HG03045 (cell line): ENCODE measurements at regions not wholly inside any gene's neighbourhood (a gene's known extent, or its start where the extent isn't known, plus 50 kb on each side); places are given as distances from the start of the nearest gene placed in this dataset.

ENCODE experiments used
- ATAC-seq: cut with Tn5 transposase; IDR thresholded peaks from one replicate; pipeline ENCODE4 v1.9.1; 2021; ENCODE audit warnings: mild to moderate bottlenecking, moderate library complexity; ENCODE audit not compliant: unreplicated experiment

DNA sequence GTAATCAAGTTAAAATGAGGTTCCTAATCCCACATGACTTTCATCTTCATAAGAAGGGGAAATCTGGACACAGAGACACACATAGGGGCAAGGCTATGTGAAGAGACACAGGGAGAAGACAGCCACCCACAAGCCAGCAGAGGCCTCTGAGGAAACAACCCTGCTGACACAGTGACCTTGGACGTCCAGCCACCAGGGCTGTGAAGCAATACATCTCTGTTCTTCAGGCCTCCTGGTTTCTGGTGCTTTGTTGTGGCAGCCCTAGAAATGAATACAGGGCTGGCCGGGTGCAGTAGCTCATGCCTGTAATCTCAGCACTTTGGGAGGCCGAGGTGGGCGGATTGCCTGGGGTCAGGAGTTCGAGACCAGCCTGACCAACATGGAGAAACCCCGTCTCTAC, 183.9 kb downstream of the CXCL12 start:
- no peak for ATAC-seq

DNA sequence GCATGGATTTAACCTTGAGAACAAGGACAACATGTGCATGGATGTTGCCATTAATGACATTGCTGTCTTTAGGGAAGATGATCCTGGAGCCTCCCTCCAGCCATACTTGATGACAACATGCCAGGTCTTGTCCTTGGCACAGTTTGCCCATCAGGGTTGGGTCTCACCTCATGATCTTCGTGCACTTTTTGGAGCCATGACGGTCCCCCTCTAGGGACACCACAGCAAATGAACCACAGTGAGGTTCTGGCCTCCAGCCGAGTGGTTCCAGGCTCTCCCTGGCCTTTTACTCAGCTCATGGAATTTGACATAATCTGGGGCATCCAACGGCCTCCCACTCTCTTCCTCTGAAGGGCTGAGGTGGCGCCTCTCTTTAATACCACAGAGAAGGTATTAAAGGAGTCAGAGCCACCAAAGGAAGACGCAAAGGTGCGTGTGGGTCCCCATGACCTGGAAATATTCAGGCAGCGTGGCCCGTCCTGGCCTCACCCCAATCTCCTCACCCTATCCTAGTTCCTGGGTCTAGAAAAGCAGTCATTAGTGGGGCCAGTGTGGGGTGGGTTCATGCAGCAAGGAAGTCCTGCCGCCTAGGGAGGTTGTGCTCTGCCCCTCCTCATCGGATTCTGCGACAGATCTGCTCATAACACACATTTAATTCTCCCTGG, 184.8 kb downstream of the CXCL12 start:
- no peak for ATAC-seq

DNA sequence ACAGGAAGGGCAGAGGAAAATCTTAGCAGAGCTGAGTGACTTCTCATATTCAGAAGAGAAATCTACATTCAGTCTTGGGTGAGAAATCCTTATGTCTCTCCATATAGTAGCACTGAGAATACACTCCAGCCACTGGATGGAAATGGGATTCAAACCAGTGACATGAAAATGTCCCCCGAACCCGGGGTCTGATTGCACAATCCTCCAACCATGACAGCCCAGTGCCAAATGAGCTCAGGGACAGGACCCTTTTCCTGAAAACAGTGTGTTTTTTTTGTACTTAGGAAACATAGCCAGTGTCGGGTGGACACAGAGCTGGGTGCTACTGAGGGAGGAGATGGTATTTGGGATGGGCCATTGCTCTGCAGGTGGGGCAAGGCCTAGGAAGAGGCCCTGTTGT, 185.6 kb downstream of the CXCL12 start:
- no peak for ATAC-seq

DNA sequence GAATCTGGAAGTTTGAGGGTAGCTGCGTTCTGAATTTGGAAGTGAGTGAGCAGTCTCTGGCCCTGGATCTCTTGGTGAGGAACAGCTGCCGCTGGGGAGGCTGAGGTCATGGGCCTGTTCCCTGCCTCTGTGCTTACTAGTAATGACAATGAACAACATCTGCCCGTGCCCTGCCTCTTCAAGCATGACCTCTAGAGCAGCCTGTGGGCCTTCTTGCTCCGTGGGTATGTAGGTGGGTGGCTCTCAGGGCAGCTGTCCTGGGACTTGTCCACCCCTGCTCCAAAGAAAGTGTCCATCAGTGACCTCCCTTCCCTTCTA, 186.2 kb downstream of the CXCL12 start:
- no peak for ATAC-seq

DNA sequence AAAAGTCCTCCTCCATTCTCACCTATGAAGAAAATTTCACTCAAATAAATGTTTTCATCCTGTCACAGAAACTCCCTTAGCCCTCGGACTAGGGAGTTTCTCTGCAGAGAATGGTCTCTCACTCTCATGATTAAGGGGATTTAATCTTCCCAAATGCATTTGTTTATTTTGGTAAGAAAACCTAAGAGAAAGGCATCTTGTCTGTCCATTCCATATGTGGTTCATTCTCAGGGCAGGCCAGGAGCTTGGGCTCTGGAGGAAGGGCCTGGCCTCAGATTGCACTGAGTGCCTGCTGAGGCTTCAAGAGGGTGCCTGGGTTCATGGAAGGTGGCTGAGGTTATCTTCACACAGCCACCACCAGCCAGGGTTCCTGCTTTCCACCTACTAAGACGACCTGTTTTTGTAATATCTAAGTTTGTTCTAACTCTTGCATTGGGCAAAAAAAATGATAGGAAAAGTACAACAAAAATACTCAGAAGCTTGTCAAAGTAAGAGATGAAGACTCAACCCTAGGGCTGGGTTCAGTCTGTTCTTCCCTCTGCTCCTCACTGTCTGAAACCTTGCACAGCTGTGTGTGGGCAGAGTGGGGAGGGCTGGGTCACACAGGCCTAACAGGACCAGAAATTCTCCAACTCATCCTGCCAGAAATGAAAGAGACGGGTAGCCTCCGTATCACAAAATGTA, 186.7 kb downstream of the CXCL12 start:
- no peak for ATAC-seq

DNA sequence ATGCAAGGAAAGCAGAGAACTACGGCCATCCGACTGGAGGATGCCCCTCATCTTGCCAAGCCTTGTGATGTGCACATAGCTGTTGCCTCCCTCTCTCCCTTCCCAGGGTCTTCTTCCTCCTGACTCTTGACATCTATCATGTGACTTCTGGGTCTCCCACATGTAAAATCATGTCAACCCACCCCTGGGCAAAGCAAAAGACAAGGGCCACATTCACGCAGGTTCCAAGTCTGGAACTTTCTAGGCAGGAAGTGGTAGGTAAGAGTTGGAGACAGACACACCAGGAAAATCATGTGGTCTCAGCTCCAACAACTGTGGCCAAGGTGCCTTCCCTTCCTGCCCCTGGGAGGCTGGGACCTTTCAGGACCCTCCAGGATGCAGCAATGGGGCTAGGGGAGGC, 187.3 kb downstream of the CXCL12 start:
- ATAC-seq, result no peak

DNA sequence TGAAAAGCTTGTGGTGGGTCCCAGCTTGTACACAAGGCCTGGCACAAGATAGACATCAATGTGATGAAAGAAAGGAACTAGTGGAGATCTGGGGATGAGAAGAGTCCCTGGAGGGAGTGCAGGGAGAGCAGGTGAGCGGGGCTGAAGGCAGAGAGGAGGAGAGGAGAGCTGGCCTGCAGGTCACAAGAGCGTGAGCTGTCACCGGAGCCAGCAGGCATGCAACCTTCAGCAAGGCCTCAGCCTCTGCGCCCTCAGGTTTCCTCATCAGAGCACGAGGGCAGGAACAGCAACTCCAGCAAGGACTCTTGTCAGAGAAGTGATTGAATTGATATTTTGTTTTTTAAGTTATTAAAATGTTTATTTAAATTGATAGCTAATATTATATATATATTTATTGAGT, 188.6 kb downstream of the CXCL12 start:
- ATAC-seq, result no peak

DNA sequence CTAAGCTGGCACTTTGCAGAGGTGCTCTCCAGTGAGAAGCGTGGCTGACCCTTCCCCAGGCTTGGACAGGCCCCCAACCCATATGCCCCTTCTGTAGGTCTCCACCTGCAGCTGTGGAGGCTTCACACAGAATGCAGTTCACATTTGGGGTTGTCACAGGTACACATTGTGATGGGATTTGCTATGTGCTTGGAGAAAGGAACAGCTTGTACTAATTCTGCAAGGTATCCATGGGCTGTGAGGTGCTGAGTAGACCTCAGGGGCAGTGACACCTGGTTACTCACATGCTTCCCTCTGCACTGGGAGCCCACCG, 188.9 kb downstream of the CXCL12 start:
- no peak for ATAC-seq

DNA sequence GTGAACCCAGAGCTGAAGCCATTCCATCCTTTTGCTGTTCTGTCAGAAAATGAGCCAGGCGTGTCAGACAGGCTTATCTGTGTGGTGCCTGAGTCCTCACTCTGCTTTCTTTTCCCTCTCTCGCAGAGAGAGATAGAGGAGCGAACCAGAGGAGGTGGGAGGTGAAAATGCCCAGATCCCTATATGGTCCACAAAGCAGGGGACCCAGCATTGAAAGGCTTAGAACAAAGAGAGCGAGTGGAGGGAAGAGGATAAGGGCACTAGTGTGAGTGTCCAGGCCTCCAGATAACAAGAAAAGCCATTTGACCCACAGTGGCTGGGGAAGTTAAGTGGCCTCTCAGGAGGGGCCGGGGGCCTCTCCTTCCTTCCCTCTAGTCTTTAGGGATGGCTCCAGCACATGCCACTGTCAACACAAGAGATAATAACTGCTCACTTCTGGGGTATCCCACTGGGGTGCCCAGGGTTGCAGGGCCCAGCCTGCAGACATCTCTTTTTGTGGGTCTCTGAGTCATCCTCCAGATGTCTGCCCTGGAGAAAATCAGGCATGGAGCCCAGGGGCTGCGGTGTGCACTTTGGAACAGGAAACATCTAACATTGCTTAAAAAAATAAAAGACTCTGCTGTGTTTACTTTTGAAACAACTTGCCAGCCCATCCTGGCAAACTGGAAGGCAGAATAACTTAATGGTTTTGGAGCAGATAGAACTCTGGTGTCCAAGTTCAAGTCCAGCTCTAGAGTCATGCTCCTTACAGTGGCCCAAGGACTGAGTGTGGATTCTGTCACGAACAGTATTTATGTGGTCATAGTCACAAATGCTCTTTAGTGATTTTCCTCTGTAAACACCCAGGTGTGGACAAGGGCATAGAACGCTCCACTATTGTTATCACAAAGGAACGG, 189.5 kb downstream of the CXCL12 start:
- no peak for ATAC-seq

DNA sequence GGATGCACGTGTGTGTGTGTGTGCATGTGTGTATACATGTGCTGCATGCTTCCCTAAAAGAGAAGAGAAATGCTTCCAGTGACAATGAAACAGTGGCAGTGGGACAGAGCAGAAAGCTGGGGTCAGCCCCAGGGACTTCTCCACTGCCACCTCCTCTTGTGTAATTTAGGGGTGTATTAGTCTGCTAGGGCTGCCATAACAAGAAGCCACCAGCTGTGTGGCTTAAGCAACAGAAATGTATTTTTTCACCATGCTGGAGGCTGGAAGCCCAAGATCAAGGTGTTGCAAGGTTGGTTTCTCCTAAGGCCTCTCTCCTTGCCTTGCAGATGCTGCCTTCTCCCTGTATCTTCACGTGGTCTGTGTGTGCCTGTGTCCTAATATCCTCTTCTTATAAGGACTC, 190.5 kb downstream of the CXCL12 start:
- ATAC-seq, result no peak

DNA sequence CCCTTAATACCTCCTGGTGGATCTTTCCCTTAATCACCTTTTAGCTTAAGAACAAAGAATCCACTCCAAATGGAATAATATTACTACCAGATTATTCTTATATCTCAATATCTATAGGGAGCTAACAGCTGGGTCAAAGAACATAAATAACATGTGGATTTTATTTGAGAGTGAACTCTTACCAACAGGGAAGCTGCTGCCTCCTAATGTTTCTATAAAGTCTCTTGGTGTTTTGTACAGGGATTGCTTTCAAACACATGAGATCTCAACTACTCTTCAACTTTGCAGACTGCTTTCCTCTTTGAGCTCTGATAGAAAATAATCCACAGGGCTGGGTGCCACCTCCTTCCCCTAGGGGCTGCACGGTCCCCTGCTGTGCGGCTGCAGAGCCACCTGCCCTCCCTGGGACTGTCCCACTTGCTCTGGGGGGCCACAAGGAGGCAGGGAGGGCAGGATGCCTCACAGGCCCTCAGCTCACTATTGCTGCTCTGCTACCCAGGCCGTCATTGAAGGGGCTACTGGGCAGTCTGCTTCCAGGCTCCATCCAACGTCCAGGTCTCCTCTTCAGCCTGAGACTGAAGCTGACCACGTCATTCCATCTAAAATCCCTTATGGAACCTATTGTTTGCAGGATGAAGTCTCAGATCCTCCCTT, 191.2 kb downstream of the CXCL12 start:
- ATAC-seq, result no peak

DNA sequence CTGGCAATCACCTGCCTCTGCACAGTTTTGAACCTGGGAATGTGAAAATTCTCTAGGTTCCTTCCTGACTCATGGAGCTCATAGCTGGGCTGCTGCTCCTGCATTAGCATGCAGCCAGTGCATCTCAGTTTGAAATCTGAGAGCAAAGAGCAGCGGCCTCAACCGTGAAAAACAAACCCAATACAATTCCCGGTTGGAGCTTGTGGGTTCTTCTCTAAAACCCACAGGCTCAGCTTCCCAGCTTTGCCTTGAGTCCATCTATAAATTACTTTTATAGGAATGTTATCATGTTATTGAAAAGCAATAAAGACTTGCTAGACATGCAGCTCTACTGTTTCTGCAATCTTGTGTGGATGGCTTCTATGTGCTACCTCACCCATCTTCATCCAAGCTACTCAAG, 191.7 kb downstream of the CXCL12 start:
- no peak for ATAC-seq

DNA sequence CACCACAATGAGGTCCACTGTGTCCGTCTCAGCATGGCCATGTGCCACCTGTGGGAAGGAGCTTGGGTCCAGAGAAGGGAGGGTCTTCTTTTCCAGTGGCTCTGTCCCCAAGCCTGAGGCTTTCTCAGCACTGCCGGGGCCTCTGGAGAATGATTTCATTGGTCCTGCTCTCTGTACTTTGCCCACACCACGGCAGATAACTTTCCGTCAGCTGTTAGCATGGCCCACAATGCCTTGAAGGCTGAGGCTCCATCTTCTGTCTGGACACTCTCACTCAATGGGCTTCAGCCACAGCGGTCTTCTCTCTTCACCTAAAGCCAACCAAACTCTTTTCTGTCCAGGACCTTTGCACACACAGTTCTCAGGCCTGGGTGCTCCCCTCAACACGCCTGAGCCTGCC, 192.5 kb downstream of the CXCL12 start:
- ATAC-seq, result no peak

DNA sequence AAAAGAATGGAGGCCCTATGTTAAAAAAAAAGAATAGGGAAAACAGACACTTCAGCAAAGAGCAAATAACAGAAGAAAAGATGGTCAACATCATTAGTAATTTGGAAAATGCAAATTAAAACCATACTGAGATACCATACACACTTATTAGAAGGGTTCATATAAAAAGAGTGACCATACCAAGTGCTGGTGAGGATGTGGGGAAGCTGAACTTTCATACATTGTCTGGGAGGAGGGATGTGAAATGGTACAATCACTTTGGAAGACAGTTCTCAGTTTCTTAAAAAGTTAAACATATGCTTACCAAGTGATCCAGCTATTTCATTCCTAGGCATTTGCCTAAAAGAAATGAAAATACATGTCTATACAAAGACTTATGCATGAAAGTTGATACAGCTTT, 194.4 kb downstream of the CXCL12 start:
- ATAC-seq, result no peak

DNA sequence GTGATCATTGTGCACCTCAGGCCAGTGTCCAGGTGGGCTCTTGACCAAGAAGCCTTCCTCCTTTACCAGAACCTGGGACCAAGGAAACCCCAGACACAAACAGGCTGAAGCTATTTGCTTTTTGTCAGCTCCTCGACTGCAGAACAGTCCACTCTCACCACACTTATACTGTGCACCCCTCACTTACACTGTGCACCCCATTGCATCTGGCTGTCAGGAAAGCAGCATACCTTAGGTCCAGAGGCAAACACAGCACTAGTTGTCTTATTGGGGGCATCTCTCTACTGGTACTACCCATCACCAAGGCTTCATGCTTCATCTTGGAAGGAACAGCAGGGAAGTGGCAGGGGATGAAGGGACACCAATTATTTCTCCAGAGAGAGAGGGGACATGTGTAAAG, 198.1 kb downstream of the CXCL12 start:
- ATAC-seq, result no peak

DNA sequence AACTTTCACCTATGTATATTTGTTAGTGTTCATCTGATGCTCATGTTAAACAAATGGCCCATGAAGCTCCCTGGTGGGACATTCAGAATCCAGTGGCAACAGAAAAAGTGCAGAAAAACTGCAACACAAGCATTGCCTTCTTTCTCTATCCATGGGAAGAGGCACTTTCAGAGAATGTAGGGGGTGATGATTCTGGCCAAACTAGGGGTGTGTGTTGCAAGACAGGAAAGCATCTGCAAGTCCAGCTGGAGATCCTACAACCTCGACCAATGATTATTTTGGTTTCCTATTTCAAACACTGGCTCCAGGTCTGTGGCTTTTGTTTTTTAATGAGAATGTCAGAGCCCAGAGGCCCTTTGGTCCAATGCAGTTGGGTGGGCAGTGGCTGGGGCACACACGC, 198.7 kb downstream of the CXCL12 start:
- no peak for ATAC-seq

DNA sequence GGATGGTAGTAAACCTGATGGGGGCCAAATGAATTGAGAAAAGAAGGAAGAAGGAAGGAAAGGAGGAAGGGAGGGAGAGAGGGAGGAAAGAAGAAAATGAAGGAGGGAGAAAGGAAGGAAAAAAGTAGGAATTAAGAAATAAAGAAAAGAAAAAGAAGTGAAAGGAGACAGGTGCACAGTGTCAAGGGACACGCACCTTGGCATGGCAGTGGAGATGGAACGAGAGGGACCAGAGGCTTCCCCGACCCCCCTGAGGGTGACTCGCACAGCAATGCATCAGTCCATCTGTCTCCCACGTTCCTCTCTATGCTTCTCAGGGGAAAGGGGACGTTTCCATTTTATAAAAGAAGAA, 199.6 kb downstream of the CXCL12 start:
- no peak for ATAC-seq

DNA sequence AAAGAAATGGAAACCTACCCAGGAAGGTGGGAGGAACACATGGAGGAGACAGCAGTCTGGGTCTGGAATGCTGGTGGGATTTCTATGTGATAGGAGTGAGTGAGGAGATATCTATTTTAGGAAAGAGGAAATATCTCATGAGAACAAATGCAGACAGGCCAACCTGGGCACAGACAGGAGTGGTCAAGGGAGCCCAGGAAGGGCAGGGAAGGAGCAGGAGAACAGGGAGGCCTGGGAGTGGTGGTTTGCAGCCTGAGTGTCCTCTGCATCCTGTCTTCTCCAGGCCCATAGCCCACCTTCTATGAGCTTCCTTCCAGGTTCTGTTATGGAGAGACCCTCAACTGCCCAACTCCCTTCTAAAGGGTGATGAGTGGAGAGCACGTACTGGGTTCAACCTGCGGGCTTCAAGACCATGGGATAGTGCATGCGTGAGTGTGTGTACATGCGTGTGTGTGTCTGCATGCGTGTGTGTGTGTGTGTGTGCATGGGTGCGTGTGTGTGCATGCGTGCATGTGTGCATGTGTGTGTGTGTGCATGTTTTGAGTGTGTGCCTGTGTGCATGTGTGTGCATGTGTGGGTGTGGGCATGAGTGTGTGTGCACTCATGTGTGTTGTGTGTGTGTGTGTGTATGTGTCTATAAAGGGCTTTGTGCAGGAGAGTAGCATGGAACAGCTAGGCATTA, 200.1 kb downstream of the CXCL12 start:
- no peak for ATAC-seq

DNA sequence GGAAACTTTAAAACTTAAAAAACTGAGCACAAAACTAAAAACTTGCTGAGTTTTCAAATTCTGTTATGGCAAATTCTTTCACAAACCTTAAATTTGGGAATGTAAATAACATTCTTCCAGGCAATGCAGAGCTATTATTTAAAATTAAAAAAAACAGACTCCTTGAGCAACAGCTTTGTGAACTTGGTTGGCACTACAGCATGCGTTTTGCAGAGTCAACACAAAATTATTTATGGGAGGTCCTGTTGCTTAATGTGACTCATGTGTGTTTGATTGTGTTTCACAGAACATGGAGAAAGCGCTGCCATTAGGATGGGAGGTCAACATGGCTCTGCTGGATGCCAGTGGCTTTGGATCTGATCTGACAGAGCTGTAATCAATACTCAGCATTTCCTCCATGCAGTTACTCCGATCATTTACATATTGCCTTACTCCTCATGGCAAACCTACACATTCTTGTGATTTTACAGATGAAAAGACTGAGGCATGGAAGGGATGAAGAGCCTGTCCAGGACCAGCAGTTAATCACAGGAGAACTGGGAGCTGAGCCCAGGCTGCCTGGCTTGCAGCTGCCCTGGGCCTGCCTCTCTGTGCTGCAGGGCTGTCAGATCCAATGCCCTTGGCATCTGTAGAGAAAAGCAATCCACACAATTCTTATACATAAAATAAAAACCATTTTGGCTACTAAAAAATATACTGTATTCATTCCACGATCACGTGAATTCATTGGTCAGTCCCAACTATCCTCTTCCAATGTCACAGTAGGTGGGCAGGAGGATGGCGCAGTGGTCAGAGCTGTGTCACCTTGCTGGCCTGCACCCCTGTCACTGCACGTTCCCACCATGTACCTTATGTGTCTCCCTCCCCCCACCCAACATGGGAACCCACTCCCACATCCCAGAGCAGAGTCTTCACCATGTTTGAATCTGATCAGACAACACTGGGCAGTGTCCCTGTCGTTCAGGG, 200.9 kb downstream of the CXCL12 start:
- ATAC-seq, result no peak

DNA sequence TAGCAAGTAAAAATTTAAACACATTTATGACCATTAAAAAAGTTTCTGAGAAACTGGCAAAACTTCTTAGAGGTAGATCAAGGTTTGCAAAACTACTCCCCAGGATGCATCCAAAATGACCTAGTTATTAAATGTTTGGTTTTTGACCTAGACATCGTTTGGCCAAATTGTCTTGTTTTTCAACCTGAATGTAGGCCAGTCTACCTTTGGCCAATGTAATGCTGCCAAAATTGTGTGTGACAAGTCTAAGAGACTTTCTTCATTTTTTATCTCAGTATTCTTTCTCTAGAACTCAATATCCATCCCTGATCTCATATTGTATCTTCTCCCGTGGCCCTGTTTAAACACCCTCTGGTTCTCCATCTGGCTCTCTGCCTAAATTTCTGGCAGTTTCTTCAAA, 202.0 kb downstream of the CXCL12 start:
- no peak for ATAC-seq
